ENCODE measurements at regions not wholly inside any gene's neighbourhood (a gene's known extent, or its start where the extent isn't known, plus 50 kb on each side); places are given as distances from the start of the nearest gene placed in this dataset.
"Not testable (repeated sequence)": the region's sequence is repeated elsewhere in the genome, so short reads cannot be mapped to it uniquely, and the experiment has no call there.

GRCh38 chr5:176140138-176140537, 98.1 kb upstream of the SIMC1 start:
- DNase-seq (ENCODE audit: low read depth) = not testable (repeated sequence)

DNA sequence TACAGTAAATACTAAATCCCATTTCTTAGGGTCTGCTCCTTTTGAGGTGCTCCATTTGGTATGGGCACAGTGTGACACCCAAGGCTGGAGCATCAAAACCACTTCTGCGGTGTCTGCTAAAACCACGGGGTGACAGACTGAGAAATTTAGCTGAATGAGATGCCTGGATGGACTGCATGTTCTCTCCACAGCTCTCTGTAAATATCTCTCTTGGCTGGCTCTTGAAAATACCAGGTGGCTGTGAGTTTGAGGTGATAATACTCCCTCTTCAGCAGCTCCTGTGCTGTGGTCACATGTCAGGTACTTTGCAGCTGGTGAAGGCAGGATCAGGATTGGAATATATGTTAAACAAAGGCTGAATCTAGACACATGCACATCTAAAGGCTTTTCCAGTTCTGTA, 93.7 kb upstream of the SIMC1 start:
- no peak for DNase-seq (ENCODE audit: low read depth)

DNA sequence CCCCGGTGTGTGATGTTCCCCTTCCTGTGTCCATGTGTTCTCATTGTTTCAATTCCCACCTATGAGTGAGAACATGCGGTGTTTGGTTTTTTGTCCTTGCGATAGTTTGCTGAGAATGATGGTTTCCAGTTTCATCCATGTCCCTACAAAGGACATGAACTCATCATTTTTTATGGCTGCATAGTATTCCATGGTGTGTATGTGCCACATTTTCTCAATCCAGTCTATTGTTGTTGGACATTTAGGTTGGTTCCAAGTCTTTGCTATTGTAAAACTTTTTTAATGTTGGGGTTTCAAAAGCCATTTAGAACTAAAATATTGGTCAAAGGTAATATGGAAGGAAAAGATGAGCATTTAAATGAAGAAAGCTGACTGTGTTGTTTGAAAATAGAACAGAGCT, 88.3 kb upstream of the SIMC1 start:
- not testable (repeated sequence) for DNase-seq (ENCODE audit: low read depth)

- DNase-seq (ENCODE audit: low read depth) = no peak
Measured at GRCh38 chr5:176151281-176151680, 86.9 kb upstream of the SIMC1 start.

- DNase-seq (ENCODE audit: low read depth) = no peak
Measured at GRCh38 chr5:176152191-176152929, 85.9 kb upstream of the SIMC1 start.

DNA sequence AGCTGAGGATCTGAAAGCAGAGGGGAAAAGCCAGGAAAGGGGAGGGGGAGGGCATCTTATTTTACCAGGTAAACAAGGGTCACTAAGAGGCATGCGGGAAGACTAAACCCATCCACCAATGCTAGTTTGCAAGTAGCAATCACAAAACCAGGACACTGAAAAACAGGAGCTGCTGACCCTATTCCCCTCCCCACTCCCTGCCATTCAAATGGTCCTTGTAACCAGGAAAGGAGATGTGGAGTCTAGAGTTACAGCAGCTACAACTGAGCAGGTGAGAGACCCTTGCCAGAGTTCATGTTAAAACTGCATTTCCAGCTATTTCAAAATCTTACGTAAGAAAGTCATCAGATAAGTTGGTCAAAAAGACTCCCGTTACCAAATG, 85.3 kb upstream of the SIMC1 start:
- DNase-seq (ENCODE audit: low read depth) = no peak

- DNase-seq (ENCODE audit: low read depth) = no peak
Measured at GRCh38 chr5:176153741-176154140, 84.5 kb upstream of the SIMC1 start.

DNA sequence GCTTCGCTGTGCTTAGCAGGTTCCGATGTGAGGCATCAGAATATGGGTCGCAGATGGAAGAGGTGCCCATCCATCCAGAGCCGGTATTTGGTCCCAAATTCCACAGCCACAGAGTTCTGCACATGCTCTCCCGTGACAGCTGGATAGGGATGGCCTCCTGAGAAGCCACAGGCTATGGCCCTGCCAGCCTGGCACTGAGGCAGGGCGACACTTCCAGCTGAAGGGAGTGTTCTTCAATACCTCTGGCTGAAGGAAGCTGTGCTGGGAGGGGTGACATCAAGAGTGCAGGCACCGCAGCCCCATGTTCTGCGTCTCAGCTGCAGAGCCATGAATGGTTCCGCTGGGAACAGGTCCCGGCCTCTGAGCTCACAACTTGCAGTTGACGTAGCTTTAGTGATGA, 83.4 kb upstream of the SIMC1 start:
- DNase-seq (ENCODE audit: low read depth) = no peak

DNA sequence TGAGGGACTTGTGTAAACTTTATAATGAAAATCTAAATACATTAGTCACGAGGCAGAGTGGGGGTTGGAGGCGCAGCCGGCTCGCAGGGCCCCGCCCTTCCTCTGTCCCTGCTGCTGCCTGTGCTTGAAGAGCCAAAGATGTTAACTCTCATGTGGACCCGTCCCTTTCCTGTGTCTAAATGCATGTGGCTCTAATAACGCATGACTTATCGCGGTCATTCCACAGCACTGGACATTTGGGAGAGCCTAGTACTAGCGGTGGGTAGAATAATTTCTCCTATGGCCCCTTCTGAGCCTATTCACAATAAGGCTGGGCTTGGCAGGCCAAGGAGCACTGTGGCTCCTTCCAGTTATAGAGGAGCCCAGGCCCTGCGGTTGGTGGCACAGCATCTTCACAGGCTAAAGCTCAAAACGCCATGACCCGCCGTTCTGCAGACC, 82.3 kb upstream of the SIMC1 start:
- no peak for DNase-seq (ENCODE audit: low read depth)

- no peak for DNase-seq (ENCODE audit: low read depth)
Measured at GRCh38 chr5:176157656-176158055, 80.6 kb upstream of the SIMC1 start.

- DNase-seq (ENCODE audit: low read depth) = no peak
Measured at GRCh38 chr5:176161431-176161830, 76.8 kb upstream of the SIMC1 start.

- DNase-seq (ENCODE audit: low read depth) = no peak
Measured at GRCh38 chr5:176162198-176162597, 76.0 kb upstream of the SIMC1 start.

GRCh38 chr5:176162888-176163287, 75.3 kb upstream of the SIMC1 start:
- no peak for DNase-seq (ENCODE audit: low read depth)

GRCh38 chr5:176166427-176166826, 71.8 kb upstream of the SIMC1 start:
- no peak for DNase-seq (ENCODE audit: low read depth)

GRCh38 chr5:176167800-176168199, 70.4 kb upstream of the SIMC1 start:
- DNase-seq (ENCODE audit: low read depth) = no peak

DNA sequence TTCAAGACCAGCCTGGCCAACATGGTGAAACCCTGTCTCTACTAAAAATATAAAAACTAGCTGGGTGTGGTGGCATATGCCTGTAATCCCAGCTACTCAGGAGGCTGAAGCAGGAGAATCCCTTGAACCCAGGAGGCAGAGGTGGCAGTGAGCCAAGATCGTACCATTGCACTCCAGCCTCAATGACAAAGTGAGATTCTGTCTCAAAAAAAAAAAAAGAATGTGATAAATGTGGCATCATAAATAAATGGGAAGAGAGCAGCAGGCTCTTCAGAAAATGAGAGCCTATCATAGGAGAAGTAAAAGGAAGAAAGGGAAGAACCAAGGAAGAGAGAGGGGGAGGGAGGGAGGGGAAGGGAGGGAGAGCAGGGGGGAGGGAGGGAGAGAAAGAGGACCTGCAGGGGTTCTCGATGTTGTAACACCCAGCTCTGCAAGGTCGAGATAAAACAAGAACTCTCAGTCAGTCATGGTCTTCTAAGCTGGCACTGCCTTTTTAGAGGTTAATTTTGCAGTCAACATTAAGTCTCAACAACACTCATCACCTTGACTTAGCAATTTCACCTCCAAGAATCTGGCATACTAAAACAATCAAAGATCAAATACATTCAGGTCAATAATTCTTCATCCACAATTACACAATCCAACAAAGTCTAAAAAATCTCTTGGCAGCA, 68.7 kb upstream of the SIMC1 start:
- DNase-seq (ENCODE audit: low read depth) = no peak

- no peak for DNase-seq (ENCODE audit: low read depth)
Measured at GRCh38 chr5:176170084-176170483, 68.1 kb upstream of the SIMC1 start.

GRCh38 chr5:176171171-176171760, 67.0 kb upstream of the SIMC1 start:
- DNase-seq (ENCODE audit: low read depth) = no peak

DNA sequence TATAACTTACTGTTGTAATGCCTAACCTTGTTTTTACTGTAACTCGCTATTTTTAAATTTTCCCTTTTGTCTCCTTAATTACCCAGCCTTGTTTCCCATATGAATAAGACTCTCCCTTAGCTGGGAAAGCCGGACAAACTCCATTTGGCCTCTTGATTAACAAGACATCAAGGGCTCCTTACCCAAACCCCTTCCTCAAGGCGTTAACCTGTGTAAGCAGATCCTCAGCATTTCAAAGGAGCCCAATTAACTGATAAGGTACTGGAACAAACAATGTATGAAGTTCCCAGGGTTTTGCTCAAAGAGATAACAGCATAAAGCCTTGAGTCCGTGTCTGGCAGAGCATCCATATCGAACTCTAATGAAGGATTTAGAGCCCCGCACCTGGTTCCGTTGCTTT, 66.0 kb upstream of the SIMC1 start:
- DNase-seq (ENCODE audit: low read depth) = no peak

DNA sequence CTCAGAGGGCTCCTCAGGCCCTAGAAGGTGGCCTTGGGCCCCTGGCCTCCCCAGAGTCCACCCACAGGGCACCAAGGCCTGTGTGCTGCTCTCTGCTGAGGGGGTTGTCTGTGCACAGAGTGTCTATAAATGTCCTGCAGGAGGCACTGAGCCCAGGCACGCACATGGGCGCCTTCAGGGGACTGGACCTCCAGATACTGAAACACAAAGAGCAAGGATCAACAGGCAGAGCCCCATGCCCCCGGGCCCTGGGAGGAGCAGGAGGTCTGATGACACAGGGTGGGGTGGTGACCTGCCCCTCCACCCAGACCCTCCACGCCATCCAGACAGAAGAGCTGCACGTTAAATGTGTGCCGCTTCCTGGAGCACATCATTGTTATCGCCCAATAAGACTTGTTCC, 64.6 kb upstream of the SIMC1 start:
- no peak for DNase-seq (ENCODE audit: low read depth)

DNA sequence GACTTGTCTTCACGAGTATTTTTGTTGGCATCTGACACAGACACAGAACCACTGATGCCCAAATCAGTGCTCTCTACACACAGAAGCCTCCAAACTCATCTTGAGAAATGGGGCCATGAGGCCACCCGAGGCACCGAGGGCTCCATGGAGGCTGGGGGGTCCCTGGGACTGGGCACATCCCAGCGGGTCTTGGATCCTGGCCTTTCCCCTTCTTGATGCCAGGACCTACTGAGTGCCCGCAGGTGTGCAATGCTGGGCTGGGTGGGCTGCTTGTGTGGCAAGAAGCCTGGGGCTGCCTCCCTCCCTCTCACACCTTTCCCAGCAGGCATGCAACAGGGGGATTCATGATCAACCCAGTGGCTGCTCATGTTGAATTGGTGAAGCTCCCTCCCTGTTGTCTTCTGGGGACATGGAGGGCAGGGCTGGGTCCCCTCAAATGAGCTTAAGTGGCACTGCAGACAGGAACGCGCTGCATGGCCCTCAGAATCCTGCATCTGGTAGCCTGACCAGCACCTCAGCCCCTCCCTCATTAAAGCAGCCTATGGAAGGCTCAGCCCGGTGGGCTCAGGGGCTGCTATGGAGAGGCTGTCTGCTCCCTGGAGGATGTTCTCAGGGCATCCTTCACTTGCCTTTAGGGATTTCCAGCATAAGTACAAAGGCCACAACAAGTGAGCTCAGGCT, 63.7 kb upstream of the SIMC1 start:
- no peak for DNase-seq (ENCODE audit: low read depth)

DNA sequence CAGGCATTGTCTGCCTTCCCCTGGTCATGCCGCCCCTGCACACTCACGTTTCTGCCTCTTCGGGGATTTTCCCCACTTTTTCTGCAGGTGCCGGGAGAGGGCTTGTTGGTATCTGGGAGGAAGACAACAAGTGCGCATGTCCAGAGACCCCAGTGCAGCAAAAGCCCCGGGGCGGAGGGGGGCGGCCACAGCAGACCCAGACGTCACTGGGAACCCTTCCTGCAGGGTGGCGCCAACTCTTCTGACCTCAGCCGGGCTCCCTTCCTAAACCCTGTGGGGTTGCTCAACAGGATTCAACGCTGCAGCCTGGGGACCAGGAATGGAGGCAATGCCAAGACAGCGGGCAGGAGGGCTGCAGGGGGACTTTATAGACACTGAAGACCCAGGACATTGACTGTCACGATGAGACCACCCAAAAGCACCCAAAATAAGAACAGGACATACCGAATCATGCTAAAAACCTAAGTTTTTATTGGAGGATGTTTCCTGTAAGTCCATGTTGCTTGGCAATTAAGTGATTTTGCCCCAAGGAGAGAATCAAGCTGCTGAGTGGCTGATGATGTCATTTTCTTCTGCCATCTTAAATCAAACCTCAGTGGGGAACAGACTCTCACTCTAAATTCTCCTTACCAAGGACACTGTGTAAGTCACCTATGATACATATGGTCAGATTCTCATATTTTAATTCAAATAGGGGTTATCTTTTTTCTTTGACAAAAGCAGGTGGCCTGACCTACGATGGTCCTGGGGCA, 62.9 kb upstream of the SIMC1 start:
- DNase-seq (ENCODE audit: low read depth) = no peak
